Loucy (cell line): ENCODE measurements at regions not wholly inside any gene's neighbourhood (a gene's known extent, or its start where the extent isn't known, plus 50 kb on each side); places are given as distances from the start of the nearest gene placed in this dataset.

Experiments used
- CTCF ChIP-seq: fragments of 200-600 bp; sonication (generic); conservative IDR thresholded peaks from 2 replicates; pipeline ENCODE4 v1.5.1; 2014; ENCODE audit warnings: mild to moderate bottlenecking, antibody characterized with exemption, low read length
- EZH2phosphoT487 ChIP-seq: fragments of 200-600 bp; IDR thresholded peaks from 2 replicates; pipeline ENCODE4 v1.6.1; 2018; ENCODE audit warnings: antibody characterized with exemption, mild to moderate bottlenecking, moderate library complexity, borderline replicate concordance

- TF ChIP-seq CTCF, result 0 out of 2 replicates have a peak, but pooled peaks have one; percentile 9
- TF ChIP-seq EZH2phosphoT487, result no peak
These were observed 254.6 kb downstream of the UACA start for GRCh38 chr15:70508561-70509281.
